Endothelial cell of umbilical vein (primary cell): ENCODE measurements at regions not wholly inside any gene's neighbourhood (a gene's known extent, or its start where the extent isn't known, plus 50 kb on each side); places are given as distances from the start of the nearest gene placed in this dataset.
A peak's percentile ranks its signal among the peaks of the same experiment; 100 is the strongest.

ENCODE experiments used
- BruUV-seq: library from RNA; stranded (reverse); fragments of 400-500 nt; replicated peaks from 2 replicates; lab custom pipeline; 2021; lab: Mats Ljungman, UMichigan
- CTCF ChIA-PET: fragments of 300-600, 350-600 bp; sonication (Branson Sonifier 250); formaldehyde crosslinking; loops from one replicate; lab custom pipeline; 2021; ENCODE audit warnings: antibody characterized with exemption, inconsistent platforms; lab: Charles Lee
- POLR2A ChIA-PET: fragments of 300-600, 350-600 bp; sonication (Branson Sonifier 250); formaldehyde crosslinking; loops from one replicate; lab custom pipeline; 2021; ENCODE audit warnings: antibody characterized with exemption, inconsistent platforms; lab: Charles Lee
- DNase-seq: peaks from one replicate; pipeline ENCODE4 v3.0.0-alpha.2; 2011; ENCODE audit warnings: low read depth, low spot score
- FAIRE-seq: peaks from 2 replicates; lab custom pipeline; 2011; peaks lifted over from hg19 to GRCh38; lab: Jason Lieb, UNC
- H2AFZ ChIP-seq: 2 replicates; pipeline ENCODE4 v1.6.0; 2012; ENCODE audit warnings: low read depth, low read length, control low read depth, inconsistent platforms
- H3K27ac ChIP-seq: 2 replicates; pipeline ENCODE4 v1.5.1; 2011; ENCODE audit warnings: low read depth, mild to moderate bottlenecking, control low read depth, low read length, moderate library complexity; ENCODE audit not compliant: insufficient read depth
- H3K27me3 ChIP-seq, 2 experiments: 2 replicates each; pipeline versions ENCODE4 v1.6.0 to v1.6.1; 2011; ENCODE audit warnings: low read length in 2 of 2, mixed read lengths in 1 of 2; ENCODE audit not compliant: control insufficient read depth in 2 of 2, insufficient read depth in 2 of 2
- H3K36me3 ChIP-seq, 2 experiments: 2 replicates in 1 of 2; 3 replicates in 1 of 2; pipeline ENCODE4 v1.5.1; 2011; ENCODE audit warnings: low read length in 2 of 2, mild to moderate bottlenecking in 1 of 2, moderate library complexity in 1 of 2; ENCODE audit not compliant: control insufficient read depth in 2 of 2, insufficient read depth in 2 of 2; ENCODE audit errors: extremely low read depth in 1 of 2
- H3K4me1 ChIP-seq: 3 replicates; pipeline ENCODE4 v1.5.1; 2011; ENCODE audit warnings: mild to moderate bottlenecking, low read length; ENCODE audit not compliant: control insufficient read depth, insufficient read depth; ENCODE audit errors: extremely low read depth
- H3K4me2 ChIP-seq: 2 replicates; pipeline ENCODE4 v1.6.1; 2011; ENCODE audit warnings: low read length, control low read depth, mixed read lengths; ENCODE audit not compliant: insufficient read depth
- H3K4me3 ChIP-seq, 3 experiments: fragments of 200-600 bp in 1 of 3; sonication (generic), shearing (Covaris generic) in 1 of 3; replicated peaks in 1 of 3; 2 replicates each; pipeline ENCODE4 v1.5.1; 2011 to 2016; ENCODE audit warnings: control low read depth in 3 of 3, low read length in 3 of 3, mild to moderate bottlenecking in 2 of 3, inconsistent platforms in 1 of 3, low read depth in 1 of 3, moderate library complexity in 1 of 3; ENCODE audit not compliant: insufficient read depth in 1 of 3
- H3K79me2 ChIP-seq: 2 replicates; pipeline ENCODE4 v1.6.0; 2012; ENCODE audit warnings: low read length, inconsistent platforms; ENCODE audit not compliant: control insufficient read depth, insufficient read depth
- H3K9ac ChIP-seq: replicated peaks from 2 replicates; pipeline ENCODE3; 2011; ENCODE audit warnings: low read length, control low read depth; ENCODE audit not compliant: insufficient read depth; ENCODE audit errors: extremely low read depth
- H3K9me1 ChIP-seq: replicated peaks from 3 replicates; pipeline ENCODE4 v1.6.0; 2011; ENCODE audit warnings: mild to moderate bottlenecking, low read length; ENCODE audit not compliant: control insufficient read depth, insufficient read depth; ENCODE audit errors: extremely low read depth
- H3K9me3 ChIP-seq: replicated peaks from 2 replicates; pipeline ENCODE4 v1.5.1; 2012; ENCODE audit warnings: low read length, inconsistent platforms; ENCODE audit not compliant: control insufficient read depth, insufficient read depth
- H4K20me1 ChIP-seq: replicated peaks from 2 replicates; pipeline ENCODE3; 2011; ENCODE audit warnings: mild to moderate bottlenecking, low read length; ENCODE audit not compliant: control insufficient read depth, insufficient read depth; ENCODE audit errors: extremely low read depth
- CTCF ChIP-seq, 2 donors: IDR thresholded peaks; 1 replicate in 1 of 2; 2 replicates in 1 of 2; pipeline ENCODE4 v1.5.1; 2011; ENCODE audit warnings: low read length in 2 of 2, mild to moderate bottlenecking in 2 of 2, moderate library complexity in 2 of 2, control low read depth in 1 of 2, inconsistent platforms in 1 of 2, low read depth in 1 of 2; ENCODE audit not compliant: insufficient read depth in 1 of 2; ENCODE audit errors: extremely low read depth in 1 of 2
- EZH2 ChIP-seq: IDR thresholded peaks from 2 replicates; pipeline ENCODE4 v1.6.1; 2012; ENCODE audit warnings: borderline replicate concordance, low read depth, mild to moderate bottlenecking, moderate library complexity, low read length, inconsistent platforms; ENCODE audit not compliant: severe bottlenecking
- FOS ChIP-seq: IDR thresholded peaks from 2 replicates; pipeline ENCODE4 v1.6.1; 2011; ENCODE audit warnings: mild to moderate bottlenecking, low read length, moderate library complexity, borderline replicate concordance; ENCODE audit not compliant: insufficient read depth
- GATA2 ChIP-seq: IDR thresholded peaks from 2 replicates; pipeline ENCODE4 v1.7.0; 2011; ENCODE audit warnings: low read depth, mild to moderate bottlenecking, moderate library complexity, mixed read lengths, low read length; ENCODE audit not compliant: insufficient read length, insufficient read depth
- JUN ChIP-seq: IDR thresholded peaks from 2 replicates; pipeline ENCODE4 v1.6.1; 2011; ENCODE audit warnings: borderline replicate concordance, low read depth; ENCODE audit not compliant: insufficient read length, insufficient read depth
- MAX ChIP-seq: IDR thresholded peaks from 2 replicates; pipeline ENCODE4 v1.6.1; 2011; ENCODE audit not compliant: insufficient read depth, insufficient read length
- MYC ChIP-seq: IDR thresholded peaks from one replicate; pipeline ENCODE4 v1.6.1; 2011; ENCODE audit warnings: mild to moderate bottlenecking, low read depth, low read length
- POLR2A ChIP-seq: IDR thresholded peaks from 2 replicates; pipeline ENCODE4 v1.6.1; 2012; ENCODE audit warnings: low read depth, mild to moderate bottlenecking, control low read depth, low read length
- POLR2AphosphoS5 ChIP-seq: IDR thresholded peaks from 2 replicates; pipeline ENCODE4 v1.6.1; 2012; ENCODE audit warnings: low read depth, mild to moderate bottlenecking, control low read depth, low read length, moderate library complexity; ENCODE audit not compliant: insufficient read depth
- dilution Hi-C: fragments of 300-500 bp; cut with MboI; formaldehyde crosslinking; loops from one replicate; pipeline ENCODE4 v1.15.0; 2019; ENCODE audit warnings: low sequenced_read_pairs; ENCODE audit not compliant: extremely low pct_ligation_motif_present
- intact Hi-C: fragments of 100-400 bp; cut with micrococcal nuclease; formaldehyde crosslinking; loops from one replicate; pipeline ENCODE4 v1.10.0; 2022

GRCh38 chr6:78611886-78612480 is 255.4 kb upstream of the IRAK1BP1 start:
- Histone ChIP-seq H3K9me1 (no peaks in the 10 kb centered on the region), H3K27ac (no peak overlapping the region), H2AFZ (peak overlapping the region; percentile 4), H3K79me2 (no peaks in the 10 kb centered on the region), H3K9ac (no peak overlapping the region), H3K9me3 (no peaks in the 10 kb centered on the region), H3K4me2 (no peak overlapping the region), H3K4me1 (peaks cover 20% of the 10 kb centered on the region), H3K27me3 (no peaks in the 10 kb centered on the region), H4K20me1 (no peaks in the 10 kb centered on the region), H3K36me3 (no peaks in the 10 kb centered on the region), H3K4me3 (no peak overlapping the region)
- FAIRE-seq (no peak), DNase-seq (peak; percentile 40)
- ChIA-PET CTCF (interaction anchor here (1.3 kb wide), 1 partner anchor 33 kb away, joined by 3 read pairs; no protein-coding TSS in a partner anchor), POLR2A (no interaction called here)
- intact Hi-C loops: loop anchor here (2.0 to 5.0 kb wide), 2 partner anchors 175 to 620 kb away; partner anchors contain the start of gene HMGN3
- dilution Hi-C loops: no loop called here
- TF ChIP-seq GATA2 (no peak), MYC (no peak), CTCF (IDR thresholded peaks at IDR 0.05; ENCODE audit: extremely low read depth in 1 of 2, insufficient read depth in 1 of 2, low read depth in 1 of 2, low read length in 2 of 2) (peak; percentile 31 to 36)
- BruUV-seq: no TSS peak

- H3K79me2 ChIP-seq: no peaks in the 10 kb centered on the region
- H3K4me3 ChIP-seq: no peak overlapping the region
- ChIA-PET CTCF (interaction anchor here (0.7 to 2.8 kb wide), 6 partner anchors 9 to 368 kb away, joined by 3 to 11 read pairs (median 6); no protein-coding TSS in a partner anchor), POLR2A (no interaction called here)
- no peak for DNase-seq
- H3K27ac ChIP-seq: no peak overlapping the region
- no peak overlapping the region for H3K9ac ChIP-seq
- FAIRE-seq: no peak
- BruUV-seq: no TSS peak
- H3K27me3 ChIP-seq: no peaks in the 10 kb centered on the region
- no peaks in the 10 kb centered on the region for H3K9me3 ChIP-seq
- no peaks in the 10 kb centered on the region for H3K9me1 ChIP-seq
- intact Hi-C loops (loop anchor here (5.0 kb wide), 1 partner anchor 617 kb away; the partner anchor contains the start of gene HMGN3), dilution Hi-C loops (no loop called here)
- TF ChIP-seq CTCF (IDR thresholded peaks at IDR 0.05; ENCODE audit: extremely low read depth in 1 of 2, insufficient read depth in 1 of 2, low read depth in 1 of 2, low read length in 2 of 2) (no peak), POLR2A (no peak), FOS (no peak), JUN (no peak), GATA2 (no peak), POLR2AphosphoS5 (no peak), EZH2 (no peak), MYC (no peak), MAX (no peak)
- H2AFZ ChIP-seq: no peak overlapping the region
- H3K36me3 ChIP-seq: no peaks in the 10 kb centered on the region
- H3K4me1 ChIP-seq: peaks cover 10% of the 10 kb centered on the region
- no peaks in the 10 kb centered on the region for H4K20me1 ChIP-seq
- H3K4me2 ChIP-seq: no peak overlapping the region
Observed at GRCh38 chr6:78614961-78615360, 252.4 kb upstream of the IRAK1BP1 start.
